IMR-90 (cell line): ENCODE measurements at regions not wholly inside any gene's neighbourhood (a gene's known extent, or its start where the extent isn't known, plus 50 kb on each side); places are given as distances from the start of the nearest gene placed in this dataset.

Experiments
- ATAC-seq: fragments of 200-7000 bp; cut with Tn5 transposase; 2 replicates; pipeline ENCODE4 v1.9.1; 2020; ENCODE audit warnings: low read depth, mild to moderate bottlenecking, moderate library complexity
- BruUV-seq: library from RNA; stranded (reverse); fragments of 400-500 nt; replicated peaks from 2 replicates; lab custom pipeline; 2021; lab: Mats Ljungman, UMichigan
- CTCF ChIA-PET: fragments of 300-600 bp; formaldehyde crosslinking; extraction: SDS; loops from one replicate; lab custom pipeline; 2021; ENCODE audit warnings: antibody characterized with exemption; lab: Yijun Ruan, JAX
- POLR2A ChIA-PET: fragments of 300-600 bp; sonication (Branson Sonifier 250); formaldehyde crosslinking; loops from one replicate; lab custom pipeline; 2022; ENCODE audit warnings: antibody characterized with exemption; ENCODE audit not compliant: unreplicated experiment; lab: Charles Lee
- DNase-seq: peaks from one replicate; pipeline ENCODE4 v3.0.0; 2013
- H2AFZ ChIP-seq: replicated peaks from 2 replicates; pipeline ENCODE3; 2013; ENCODE audit warnings: low read length, mild to moderate bottlenecking; ENCODE audit not compliant: poor library complexity
- H2AK5ac ChIP-seq: 2 replicates; pipeline ENCODE4 v1.6.1; 2013; ENCODE audit warnings: low read depth, low read length, inconsistent platforms
- H2AK9ac ChIP-seq: replicated peaks from 2 replicates; pipeline ENCODE3; 2013; ENCODE audit warnings: mild to moderate bottlenecking, low read depth, low read length, moderate library complexity; ENCODE audit not compliant: poor library complexity
- H2BK120ac ChIP-seq: 2 replicates; pipeline ENCODE4 v1.6.1; 2013; ENCODE audit warnings: low read depth, low read length, inconsistent platforms
- H2BK15ac ChIP-seq: 3 replicates; pipeline ENCODE4 v1.6.1; 2013; ENCODE audit warnings: low read depth, low read length, inconsistent platforms
- H2BK20ac ChIP-seq: 2 replicates; pipeline ENCODE4 v1.6.1; 2013; ENCODE audit warnings: low read depth, mild to moderate bottlenecking, inconsistent platforms, low read length, moderate library complexity
- H2BK5ac ChIP-seq: 2 replicates; pipeline ENCODE4 v1.6.1; 2013; ENCODE audit warnings: mild to moderate bottlenecking, low read depth, low read length, inconsistent platforms; ENCODE audit not compliant: poor library complexity, severe bottlenecking
- H3K14ac ChIP-seq: replicated peaks from 2 replicates; pipeline ENCODE4 v1.6.1; 2013; ENCODE audit warnings: low read depth, low read length, inconsistent platforms
- H3K18ac ChIP-seq: 2 replicates; pipeline ENCODE4 v1.6.1; 2013; ENCODE audit warnings: low read depth, low read length, control low read depth
- H3K23ac ChIP-seq: 2 replicates; pipeline ENCODE4 v1.6.1; 2013; ENCODE audit warnings: low read depth, low read length, inconsistent platforms
- H3K27ac ChIP-seq: 2 replicates; pipeline ENCODE4 v1.5.1; 2013; ENCODE audit warnings: mild to moderate bottlenecking, control low read depth, low read length; ENCODE audit not compliant: insufficient read depth
- H3K27me3 ChIP-seq: 2 replicates; pipeline ENCODE4 v1.6.1; 2013; ENCODE audit warnings: low read length; ENCODE audit not compliant: control insufficient read depth, insufficient read depth
- H3K36me3 ChIP-seq: 2 replicates; pipeline ENCODE4 v1.6.1; 2013; ENCODE audit warnings: low read length, mixed read lengths; ENCODE audit not compliant: control insufficient read depth, insufficient read depth
- H3K4ac ChIP-seq: 2 replicates; pipeline ENCODE4 v1.6.1; 2013; ENCODE audit warnings: low read depth, low read length, inconsistent platforms
- H3K4me1 ChIP-seq: 2 replicates; pipeline ENCODE4 v1.6.1; 2013; ENCODE audit warnings: low read length, mixed read lengths; ENCODE audit not compliant: control insufficient read depth, insufficient read depth
- H3K4me2 ChIP-seq: 2 replicates; pipeline ENCODE4 v1.6.1; 2013; ENCODE audit warnings: low read depth, mild to moderate bottlenecking, control low read depth, low read length, moderate library complexity
- H3K4me3 ChIP-seq: 2 replicates; pipeline ENCODE4 v1.5.1; 2013; ENCODE audit warnings: low read depth, mild to moderate bottlenecking, control low read depth, low read length, moderate library complexity; ENCODE audit not compliant: insufficient read depth
- H3K56ac ChIP-seq: 2 replicates; pipeline ENCODE4 v1.6.1; 2013; ENCODE audit warnings: low read length, inconsistent platforms; ENCODE audit not compliant: insufficient read depth; ENCODE audit errors: extremely low read depth
- H3K79me1 ChIP-seq, 2 experiments: 2 replicates each; pipeline ENCODE4 v1.6.1; 2013; ENCODE audit warnings: low read length in 2 of 2, inconsistent platforms in 1 of 2, low read depth in 1 of 2
- H3K9ac ChIP-seq: 2 replicates; pipeline ENCODE4 v1.6.1; 2013; ENCODE audit warnings: low read depth, low read length, control low read depth
- H3K9me1 ChIP-seq: 2 replicates; pipeline ENCODE4 v1.6.1; 2013; ENCODE audit warnings: low read length, inconsistent platforms; ENCODE audit not compliant: insufficient read depth
- H3K9me3 ChIP-seq: 2 replicates; pipeline ENCODE4 v1.6.1; 2013; ENCODE audit warnings: low read length; ENCODE audit not compliant: control insufficient read depth, insufficient read depth
- H4K20me1 ChIP-seq: 2 replicates; pipeline ENCODE4 v1.6.1; 2013; ENCODE audit warnings: low read length, inconsistent platforms; ENCODE audit not compliant: insufficient read depth
- H4K5ac ChIP-seq: 2 replicates; pipeline ENCODE4 v1.6.1; 2013; ENCODE audit warnings: mild to moderate bottlenecking, low read depth, low read length, control low read depth
- H4K8ac ChIP-seq, 2 experiments: 2 replicates each; pipeline ENCODE4 v1.6.1; 2013; ENCODE audit warnings: low read depth in 2 of 2, low read length in 2 of 2, control low read depth in 1 of 2, inconsistent platforms in 1 of 2
- H4K91ac ChIP-seq: 2 replicates; pipeline ENCODE4 v1.6.1; 2013; ENCODE audit warnings: low read depth, low read length, inconsistent platforms; ENCODE audit not compliant: insufficient read depth
- BHLHE40 ChIP-seq: fragments of 150-350 bp; IDR thresholded peaks from 2 replicates; pipeline ENCODE4 v1.6.1; 2016; ENCODE audit warnings: mild to moderate bottlenecking, low read depth, low read length
- ELK1 ChIP-seq: fragments of 150-350 bp; IDR thresholded peaks from 2 replicates; pipeline ENCODE4 v1.6.1; 2016; ENCODE audit warnings: low read depth, mild to moderate bottlenecking, low read length, moderate library complexity, borderline replicate concordance
- MXI1 ChIP-seq: IDR thresholded peaks from 2 replicates; pipeline ENCODE4 v1.6.1; 2012; ENCODE audit warnings: low read depth, mild to moderate bottlenecking, low read length, moderate library complexity, borderline replicate concordance
- RCOR1 ChIP-seq: IDR thresholded peaks from 2 replicates; pipeline ENCODE4 v1.6.1; 2012; ENCODE audit warnings: mild to moderate bottlenecking, low read length, improper control_type of control experiment; ENCODE audit not compliant: insufficient replicate concordance
- USF2 ChIP-seq: fragments of 150-350 bp; IDR thresholded peaks from 2 replicates; pipeline ENCODE4 v1.6.1; 2017; ENCODE audit warnings: mild to moderate bottlenecking, antibody characterized with exemption, low read length, low read depth
- WGBS, 2 experiments: methylation state at CpG; one replicate each; pipeline versions ENCODE4 v1.1.5 to v1.1.7; 2013; ENCODE audit warnings: missing lambda C conversion rate in 2 of 2; ENCODE audit not compliant: insufficient read length in 1 of 2; ENCODE audit errors: extremely low coverage in 2 of 2; 5-methylcytosine and 5-hydroxymethylcytosine counted together
- dilution Hi-C: fragments of 300-500 bp; cut with HindIII; formaldehyde crosslinking; loops from one replicate; pipeline ENCODE4 v1.14.3; 2018; ENCODE audit warnings: low sequenced_read_pairs; ENCODE audit not compliant: unreplicated experiment
- in situ Hi-C: fragments of 300-500 bp; cut with MboI; formaldehyde crosslinking; loops from 3 replicates; pipeline ENCODE4 v1.14.3; 2019; ENCODE audit warnings: low sequenced_read_pairs, inconsistent platforms, mixed read lengths
- intact Hi-C: fragments of 100-400 bp; cut with micrococcal nuclease; formaldehyde crosslinking; loops from 2 replicates; pipeline ENCODE4 v1.10.0; 2022

GRCh38 chr9:79896390-79896980, 324.7 kb downstream of the TLE4 start:
- dilution Hi-C loops (no loop called here), intact Hi-C loops (no loop called here), in situ Hi-C loops (no loop called here)
- Histone ChIP-seq H2BK120ac (no peak overlapping the region), H3K36me3 (no peaks in the 10 kb centered on the region), H2BK5ac (no peak overlapping the region), H4K8ac (no peak overlapping the region), H3K4me1 (no peaks in the 10 kb centered on the region), H2AFZ (no peak overlapping the region), H4K20me1 (no peaks in the 10 kb centered on the region), H3K9ac (no peak overlapping the region), H2AK5ac (no peak overlapping the region), H4K91ac (no peak overlapping the region), H3K4me2 (no peak overlapping the region), H3K23ac (no peak overlapping the region), H3K9me1 (0 out of 2 replicates have a peak, but pooled peaks cover 3% of the 10 kb centered on the region), H2BK20ac (no peak overlapping the region), H3K4me3 (no peak overlapping the region), H3K56ac (no peak overlapping the region), H3K9me3 (no peaks in the 10 kb centered on the region), H4K5ac (no peak overlapping the region), H3K18ac (no peak overlapping the region), H2AK9ac (no peak overlapping the region), H3K79me1 (no peaks in the 10 kb centered on the region), H2BK15ac (no peak overlapping the region), H3K14ac (no peak overlapping the region), H3K27ac (no peak overlapping the region), H3K27me3 (peaks cover 4% of the 10 kb centered on the region; the same call in 1 of the 2 replicates), H3K4ac (no peak overlapping the region)
- CTCF ChIA-PET = no interaction called here
- no CpG with 5 or more reads among the region's 6 CpGs for WGBS, 2 experiments
- POLR2A ChIA-PET = no interaction called here
- TF ChIP-seq MXI1 = no peak
- no peak for TF ChIP-seq RCOR1
- no peak for TF ChIP-seq BHLHE40
- no peak for TF ChIP-seq USF2
- no peak for TF ChIP-seq ELK1
- DNase-seq (peak; percentile 1), ATAC-seq (no peak)
- no TSS peak for BruUV-seq
